Stimulated activated CD4-positive, alpha-beta T cell treated with anti-CD3 and anti-CD28 coated beads, TNF-alpha, amount 100 ng/mL, for 1 hour (primary cell): ENCODE measurements at regions not wholly inside any gene's neighbourhood (a gene's known extent, or its start where the extent isn't known, plus 50 kb on each side); places are given as distances from the start of the nearest gene placed in this dataset.

Source experiments
- DNase-seq, 3 donors: peaks; one replicate each; pipeline ENCODE4 v3.0.0-alpha.2; 2020; ENCODE audit warnings: low read depth in 3 of 3, low spot score in 1 of 3

DNA sequence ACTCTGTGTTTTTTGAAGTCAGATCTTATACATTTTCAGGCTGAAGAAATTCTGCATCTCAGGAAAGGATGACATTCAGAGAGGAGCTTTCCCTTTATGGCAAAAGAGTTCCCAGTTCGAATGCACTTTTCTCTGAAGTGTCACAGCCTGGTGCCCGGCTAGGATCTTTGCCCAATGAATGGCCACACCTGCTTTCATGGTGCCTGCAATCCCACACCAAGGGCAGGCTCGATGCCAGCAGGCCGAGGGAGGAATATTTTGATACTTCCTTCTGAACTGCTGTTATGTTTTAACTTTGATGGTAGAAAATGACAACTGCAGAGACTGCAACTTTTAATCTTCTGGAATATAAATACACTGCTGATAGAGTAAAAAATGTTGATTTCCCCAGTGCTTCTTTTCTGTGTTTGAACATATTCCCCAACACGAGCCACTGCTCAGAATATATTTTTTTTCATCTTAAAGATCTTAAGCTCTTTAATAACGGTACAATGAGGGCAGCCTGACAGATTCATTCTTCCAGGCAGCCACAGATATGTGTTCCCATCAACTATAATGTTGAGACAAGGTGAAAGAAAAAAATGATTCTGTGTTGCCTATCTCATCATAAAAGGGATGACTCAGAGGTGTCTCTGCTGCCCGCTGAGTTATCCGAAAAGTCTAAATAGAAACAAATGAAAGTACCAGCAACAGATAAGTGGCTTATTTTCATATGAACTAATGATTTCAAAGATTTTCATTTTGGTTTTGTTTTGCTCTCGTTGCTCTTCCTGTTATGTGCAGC, 848.5 kb downstream of the DCDC2C start:
- no peak for DNase-seq

DNA sequence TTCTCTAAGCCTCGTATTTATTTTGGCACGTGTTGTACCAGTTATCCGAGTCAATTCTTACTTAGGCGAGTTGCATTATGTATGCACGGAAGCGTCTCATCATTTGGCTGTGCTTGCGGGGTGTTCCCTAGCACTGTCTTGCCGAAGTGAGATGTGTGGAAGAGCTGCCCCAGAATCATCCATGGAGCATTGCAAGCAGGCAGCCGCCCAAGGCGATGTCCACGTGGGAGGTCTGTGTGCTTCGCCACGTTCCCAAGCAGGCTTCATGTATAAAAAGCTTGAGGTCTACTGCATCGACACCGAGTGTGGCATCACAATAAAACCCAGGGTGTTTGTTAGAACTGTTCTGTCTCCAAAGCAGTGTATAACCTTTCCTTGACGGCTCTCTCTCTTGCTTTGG, 849.9 kb downstream of the DCDC2C start:
- DNase-seq = no peak

DNA sequence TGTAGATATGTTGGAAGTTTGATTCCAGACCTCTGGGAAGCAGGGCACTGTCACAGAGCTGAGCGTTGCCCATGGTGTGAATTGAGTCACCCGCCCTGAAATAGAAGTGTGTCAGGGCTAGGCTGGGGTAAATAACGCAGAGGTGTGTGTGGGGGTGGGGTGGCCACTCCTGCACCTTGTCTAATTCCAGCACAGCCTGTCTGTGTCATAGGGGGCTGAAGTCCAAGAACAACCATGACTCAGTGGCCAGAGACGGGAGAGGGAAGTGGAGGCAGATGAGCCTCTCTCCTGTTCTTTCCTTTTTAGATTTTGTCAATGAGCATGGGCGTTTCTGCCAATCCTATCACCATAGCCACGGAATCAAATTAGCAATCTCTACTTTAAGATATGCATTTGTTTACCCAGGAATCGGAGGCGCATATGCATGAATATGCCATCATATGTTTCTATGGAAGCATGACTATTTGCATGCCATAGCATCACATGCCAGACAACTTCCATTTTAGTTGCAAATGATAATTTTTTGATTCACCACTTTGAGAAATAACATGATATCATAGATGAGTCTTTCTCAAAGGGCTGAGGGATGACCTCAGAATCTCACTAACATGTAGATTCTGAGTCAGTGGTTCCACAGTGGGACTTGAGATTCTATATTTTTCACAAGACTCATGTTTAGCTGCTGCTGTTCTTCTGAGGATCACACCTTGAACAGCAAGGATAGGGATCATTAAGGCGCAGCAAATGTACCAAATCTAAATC, 852.9 kb downstream of the DCDC2C start:
- DNase-seq = no peak

DNA sequence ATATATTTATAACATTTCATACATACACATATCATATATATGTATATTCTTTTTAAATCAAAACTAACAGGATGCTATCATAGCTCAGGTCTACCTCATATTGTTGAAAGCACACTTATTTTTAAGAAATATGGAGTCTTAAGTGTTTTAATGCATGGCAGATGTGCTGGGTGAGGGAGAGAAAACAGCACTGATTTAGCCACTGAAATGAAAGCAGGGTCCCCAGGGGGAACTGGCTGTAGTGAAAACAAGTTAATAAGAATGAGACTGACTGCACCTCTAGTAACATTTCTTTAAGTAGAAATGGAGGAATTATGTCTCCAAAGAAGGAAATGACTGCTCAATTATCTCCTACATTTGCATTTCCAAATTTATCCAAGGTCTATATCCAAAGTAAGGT, 857.8 kb downstream of the DCDC2C start:
- no peak for DNase-seq

DNA sequence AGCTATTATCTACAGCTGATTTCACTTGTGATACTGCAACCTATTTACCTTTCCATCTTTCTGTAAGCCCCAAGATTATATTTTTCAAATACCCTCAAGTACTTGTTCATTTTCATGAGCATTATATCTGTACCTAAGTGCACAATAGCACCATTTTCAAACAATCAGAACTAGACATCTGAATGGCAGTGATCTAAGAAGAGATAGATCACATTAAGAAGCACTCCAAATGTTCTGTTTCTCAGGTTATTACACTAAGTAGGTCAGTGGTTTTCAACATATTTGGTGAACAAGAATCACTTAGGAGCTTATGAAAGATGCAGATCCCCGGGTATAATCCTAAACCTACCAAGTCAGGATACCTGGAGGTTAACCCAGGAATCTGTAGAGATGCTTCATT, 872.7 kb downstream of the DCDC2C start:
- no peak for DNase-seq

DNA sequence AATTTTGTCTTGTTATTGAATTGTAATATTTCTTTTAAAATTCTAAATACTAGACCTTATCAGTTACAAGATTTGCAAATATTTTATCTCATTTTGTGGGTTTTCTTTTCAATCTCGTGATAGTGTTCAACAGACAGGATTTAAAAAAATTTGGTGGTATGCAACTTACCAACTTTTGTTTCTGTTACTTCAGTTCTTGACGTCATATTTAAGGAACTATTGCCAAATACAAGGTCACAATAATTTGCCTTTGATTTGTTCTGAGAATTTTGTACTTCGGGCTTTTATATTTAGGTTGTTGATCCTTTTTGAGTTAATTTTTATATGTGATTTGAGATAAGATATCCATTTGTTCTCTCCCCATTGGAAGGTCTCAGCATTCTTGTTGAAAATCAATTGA, 876.6 kb downstream of the DCDC2C start:
- no peak for DNase-seq

- DNase-seq = no peak
Measured at GRCh38 chr2:4585057-4585635, 881.8 kb downstream of the DCDC2C start.

GRCh38 chr2:4588606-4589005, 885.2 kb downstream of the DCDC2C start:
- DNase-seq = no peak

GRCh38 chr2:4591261-4591660, 887.9 kb downstream of the DCDC2C start:
- DNase-seq = no peak

DNA sequence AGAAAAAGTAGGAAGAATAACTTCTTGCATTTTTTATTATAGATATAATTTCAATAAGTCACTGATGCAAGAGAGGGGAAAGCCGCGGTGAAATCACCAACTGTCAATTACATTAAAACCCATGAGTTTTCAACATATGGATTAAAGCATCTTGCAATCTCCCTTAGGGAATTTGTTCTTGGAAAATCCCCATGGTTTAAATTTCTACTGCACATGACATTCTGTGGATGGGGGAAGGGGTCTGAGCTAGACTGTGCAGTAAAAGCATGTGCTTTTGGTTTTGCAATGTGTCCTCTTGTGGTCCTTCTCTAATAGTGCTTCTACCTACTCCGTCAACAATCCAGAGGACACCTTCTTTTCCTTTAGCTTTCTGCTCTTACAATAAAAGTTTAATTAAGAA, 894.0 kb downstream of the DCDC2C start:
- DNase-seq = no peak

DNA sequence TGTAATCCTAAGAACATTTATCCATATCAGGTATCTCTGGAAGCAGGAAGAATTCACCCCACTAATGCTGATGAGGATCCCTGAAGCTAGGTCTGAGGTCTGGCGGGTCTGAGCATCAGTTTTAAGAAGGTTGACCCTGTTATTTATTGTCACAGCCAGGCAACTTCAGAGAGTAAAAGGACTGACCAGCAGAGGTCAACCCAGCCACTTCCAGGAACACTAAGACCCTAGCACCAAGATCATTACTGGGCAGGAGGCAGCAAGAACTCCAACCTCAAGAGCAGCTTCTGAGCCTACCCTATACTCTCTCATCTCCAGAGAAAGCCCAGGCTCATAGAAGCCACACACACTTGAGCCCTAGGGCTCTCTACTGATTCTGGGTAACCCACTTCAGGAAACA, 901.4 kb downstream of the DCDC2C start:
- DNase-seq = no peak

- DNase-seq = no peak
Measured at GRCh38 chr2:4618141-4618540, 914.8 kb downstream of the DCDC2C start.

DNA sequence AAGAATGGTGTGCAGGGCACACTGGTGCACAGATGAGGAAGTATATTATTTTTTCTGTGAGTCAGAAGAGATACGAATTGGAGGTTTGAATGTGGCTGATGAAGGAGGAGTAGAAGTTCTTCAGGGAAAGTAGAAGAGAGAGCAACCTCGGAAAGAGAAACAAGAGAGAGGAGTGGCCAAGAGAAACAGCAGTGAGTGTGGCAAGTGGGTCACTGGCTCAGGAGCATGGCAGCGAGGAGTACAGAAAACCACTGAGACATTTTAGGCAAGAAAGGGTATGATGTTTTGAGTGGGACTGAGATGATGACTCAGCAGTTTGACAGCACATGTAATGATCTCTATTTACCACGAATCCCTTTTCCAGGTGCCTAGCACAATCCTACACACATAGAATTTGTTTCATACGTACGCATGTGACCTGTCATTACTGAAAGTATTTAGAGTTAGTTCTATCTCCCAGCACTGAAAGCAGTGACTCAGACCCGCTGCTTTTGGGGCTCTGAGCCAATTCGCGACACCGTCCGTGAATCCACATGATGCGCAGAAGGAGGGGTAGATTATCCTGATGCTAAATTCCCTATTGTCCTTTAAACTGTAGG, 915.4 kb downstream of the DCDC2C start:
- DNase-seq = no peak

- DNase-seq = no peak
Measured at GRCh38 chr2:4628998-4629501, 925.7 kb downstream of the DCDC2C start.

- DNase-seq = no peak
Measured at GRCh38 chr2:4635289-4635688, 931.9 kb downstream of the DCDC2C start.

DNA sequence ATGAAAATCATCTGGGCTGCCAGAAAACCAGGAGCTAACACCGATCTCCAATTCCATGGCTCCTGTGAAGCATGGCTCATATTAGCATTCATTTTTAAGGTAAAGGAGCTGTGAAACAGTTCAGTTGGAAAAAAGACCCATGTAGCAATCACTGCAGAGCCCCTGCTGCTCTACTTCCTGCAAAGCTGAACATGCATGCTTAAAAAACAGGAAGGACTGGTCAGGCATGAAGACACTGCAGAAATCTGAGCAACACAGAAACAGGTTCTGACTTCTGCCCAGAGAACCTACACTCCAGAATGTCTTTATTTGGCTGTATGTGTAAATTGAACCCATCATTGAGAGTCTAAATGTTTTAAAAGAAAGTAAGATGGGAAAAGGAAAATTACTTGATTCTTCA, 950.6 kb downstream of the DCDC2C start:
- DNase-seq = no peak

- DNase-seq = no peak
Measured at GRCh38 chr2:4656326-4656725, 953.0 kb downstream of the DCDC2C start.

DNA sequence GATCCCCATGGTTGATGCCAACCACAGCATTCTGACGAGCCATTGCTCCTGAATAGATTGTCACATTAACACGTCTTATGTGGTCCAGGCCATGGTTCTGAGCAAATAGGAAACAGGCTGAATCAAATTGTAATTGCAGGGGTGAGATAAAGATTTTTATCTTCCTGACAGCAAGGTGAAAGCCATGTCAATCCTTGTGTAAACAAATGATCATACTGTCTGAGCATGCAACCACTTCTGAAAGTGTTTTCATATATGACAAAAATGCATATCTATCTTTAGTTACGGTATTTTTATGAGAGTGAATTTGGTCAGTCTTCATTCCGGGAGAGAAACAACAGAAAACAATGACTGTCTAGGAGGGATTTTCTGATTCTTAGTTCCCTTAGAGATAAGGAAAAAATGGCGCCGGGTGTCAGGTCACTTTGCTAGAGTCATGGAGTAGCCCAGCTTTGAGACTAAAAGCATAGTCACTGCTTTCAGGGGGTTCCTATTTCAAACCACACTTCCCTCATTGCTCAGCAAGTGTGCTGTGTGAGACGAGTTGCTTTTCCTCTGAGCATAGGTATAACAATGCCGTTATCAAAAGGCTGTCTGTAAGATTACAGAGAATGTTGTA, 958.9 kb downstream of the DCDC2C start:
- no peak for DNase-seq

- DNase-seq = no peak
Measured at GRCh38 chr2:4668381-4668780, 965.0 kb downstream of the DCDC2C start.

DNA sequence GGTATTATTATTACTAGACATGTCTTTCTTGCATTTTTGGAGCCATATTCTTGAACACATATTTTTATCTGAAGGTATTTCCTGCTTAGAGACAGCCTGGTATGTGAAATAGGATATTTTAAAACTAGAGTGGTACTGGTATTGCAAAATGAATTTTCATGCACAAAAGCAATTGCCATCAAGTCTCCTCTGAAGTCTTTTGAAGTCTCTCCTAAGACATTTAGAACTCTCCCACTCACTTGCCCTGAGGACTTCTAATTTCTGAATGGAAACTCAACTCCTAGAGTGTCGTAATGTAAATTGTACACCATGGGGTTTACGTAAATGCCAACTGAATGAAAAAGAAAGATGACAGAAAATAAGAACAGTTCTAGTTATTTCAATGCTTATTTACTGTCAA, 967.0 kb downstream of the DCDC2C start:
- no peak for DNase-seq

- DNase-seq = no peak
Measured at GRCh38 chr2:4673025-4673489, 969.7 kb downstream of the DCDC2C start.
